ENCODE measurements at regions not wholly inside any gene's neighbourhood (a gene's known extent, or its start where the extent isn't known, plus 50 kb on each side); places are given as distances from the start of the nearest gene placed in this dataset.

- Histone ChIP-seq H3K4me1 (ENCODE audit: control insufficient read depth, extremely low read depth, insufficient read depth, low read length) (no peaks in the 10 kb centered on the region), H4K20me1 (replicated peaks; ENCODE audit: control insufficient read depth, extremely low read depth, insufficient read depth, low read length) (no peaks in the 10 kb centered on the region), H3K9me1 (replicated peaks; ENCODE audit: control insufficient read depth, extremely low read depth, insufficient read depth, low read length) (no peaks in the 10 kb centered on the region), H3K9ac (replicated peaks; ENCODE audit: extremely low read depth, insufficient read depth, low read length) (no peak overlapping the region), H3K4me3 (replicated peaks in 1 of 3; ENCODE audit: insufficient read depth in 1 of 3, low read depth in 1 of 3, low read length in 3 of 3) (no peak overlapping the region), H3K27ac (ENCODE audit: insufficient read depth, low read depth, low read length) (no peak overlapping the region), H3K36me3 (ENCODE audit: control insufficient read depth in 2 of 2, extremely low read depth in 1 of 2, insufficient read depth in 2 of 2, low read length in 2 of 2) (no peaks in the 10 kb centered on the region), H3K9me3 (replicated peaks; ENCODE audit: control insufficient read depth, insufficient read depth, low read length) (no peaks in the 10 kb centered on the region), H3K79me2 (ENCODE audit: control insufficient read depth, insufficient read depth, low read length) (no peaks in the 10 kb centered on the region), H3K27me3 (ENCODE audit: control insufficient read depth in 2 of 2, insufficient read depth in 2 of 2, low read length in 2 of 2) (no peaks in the 10 kb centered on the region), H3K4me2 (ENCODE audit: insufficient read depth, low read length) (no peak overlapping the region), H2AFZ (ENCODE audit: low read depth, low read length) (no peak overlapping the region)
- POLR2A ChIA-PET: no interaction called here
- FAIRE-seq (no peak), DNase-seq (ENCODE audit: low read depth, low spot score) (no peak)
- dilution Hi-C loops (cut with MboI; ENCODE audit: extremely low pct_ligation_motif_present, low sequenced_read_pairs): no loop called here
- BruUV-seq (replicated peaks): no TSS peak
- intact Hi-C loops (cut with micrococcal nuclease): no loop called here
- CTCF ChIA-PET: no interaction called here
- TF ChIP-seq JUN (IDR thresholded peaks at IDR 0.05; ENCODE audit: borderline replicate concordance, insufficient read depth, insufficient read length, low read depth): no peak
- TF ChIP-seq FOS (IDR thresholded peaks at IDR 0.05; ENCODE audit: borderline replicate concordance, insufficient read depth, low read length): no peak
- TF ChIP-seq CTCF (IDR thresholded peaks at IDR 0.05; ENCODE audit: extremely low read depth in 1 of 2, insufficient read depth in 1 of 2, low read depth in 1 of 2, low read length in 2 of 2): no peak
- TF ChIP-seq MYC (IDR thresholded peaks at IDR 0.05; ENCODE audit: low read depth, low read length): no peak
- no peak for TF ChIP-seq POLR2AphosphoS5 (IDR thresholded peaks at IDR 0.05; ENCODE audit: insufficient read depth, low read depth, low read length)
- no peak for TF ChIP-seq GATA2 (IDR thresholded peaks at IDR 0.05; ENCODE audit: insufficient read depth, insufficient read length, low read depth, low read length)
- TF ChIP-seq EZH2 (IDR thresholded peaks at IDR 0.05; ENCODE audit: borderline replicate concordance, low read depth, low read length, severe bottlenecking): no peak
- TF ChIP-seq MAX (IDR thresholded peaks at IDR 0.05; ENCODE audit: insufficient read depth, insufficient read length): no peak
- no peak for TF ChIP-seq POLR2A (IDR thresholded peaks at IDR 0.05; ENCODE audit: low read depth, low read length)
Observed at GRCh38 chr5:125197321-125197720, 450.9 kb upstream of the ZNF608 start.

Data from endothelial cell of umbilical vein (primary cell).